Endothelial cell of umbilical vein (primary cell): ENCODE measurements at regions not wholly inside any gene's neighbourhood (a gene's known extent, or its start where the extent isn't known, plus 50 kb on each side); places are given as distances from the start of the nearest gene placed in this dataset.

Experiments
- BruUV-seq: library from RNA; stranded (reverse); fragments of 400-500 nt; replicated peaks from 2 replicates; lab custom pipeline; 2021; lab: Mats Ljungman, UMichigan
- CTCF ChIA-PET: fragments of 300-600, 350-600 bp; sonication (Branson Sonifier 250); formaldehyde crosslinking; loops from one replicate; lab custom pipeline; 2021; ENCODE audit warnings: antibody characterized with exemption, inconsistent platforms; lab: Charles Lee
- POLR2A ChIA-PET: fragments of 300-600, 350-600 bp; sonication (Branson Sonifier 250); formaldehyde crosslinking; loops from one replicate; lab custom pipeline; 2021; ENCODE audit warnings: antibody characterized with exemption, inconsistent platforms; lab: Charles Lee
- DNase-seq: peaks from one replicate; pipeline ENCODE4 v3.0.0-alpha.2; 2011; ENCODE audit warnings: low read depth, low spot score
- FAIRE-seq: peaks from 2 replicates; lab custom pipeline; 2011; peaks lifted over from hg19 to GRCh38; lab: Jason Lieb, UNC
- H2AFZ ChIP-seq: 2 replicates; pipeline ENCODE4 v1.6.0; 2012; ENCODE audit warnings: low read depth, low read length, control low read depth, inconsistent platforms
- H3K27ac ChIP-seq: 2 replicates; pipeline ENCODE4 v1.5.1; 2011; ENCODE audit warnings: low read depth, mild to moderate bottlenecking, control low read depth, low read length, moderate library complexity; ENCODE audit not compliant: insufficient read depth
- H3K27me3 ChIP-seq, 2 experiments: 2 replicates each; pipeline versions ENCODE4 v1.6.0 to v1.6.1; 2011; ENCODE audit warnings: low read length in 2 of 2, mixed read lengths in 1 of 2; ENCODE audit not compliant: control insufficient read depth in 2 of 2, insufficient read depth in 2 of 2
- H3K36me3 ChIP-seq, 2 experiments: 2 replicates in 1 of 2; 3 replicates in 1 of 2; pipeline ENCODE4 v1.5.1; 2011; ENCODE audit warnings: low read length in 2 of 2, mild to moderate bottlenecking in 1 of 2, moderate library complexity in 1 of 2; ENCODE audit not compliant: control insufficient read depth in 2 of 2, insufficient read depth in 2 of 2; ENCODE audit errors: extremely low read depth in 1 of 2
- H3K4me1 ChIP-seq: 3 replicates; pipeline ENCODE4 v1.5.1; 2011; ENCODE audit warnings: mild to moderate bottlenecking, low read length; ENCODE audit not compliant: control insufficient read depth, insufficient read depth; ENCODE audit errors: extremely low read depth
- H3K4me2 ChIP-seq: 2 replicates; pipeline ENCODE4 v1.6.1; 2011; ENCODE audit warnings: low read length, control low read depth, mixed read lengths; ENCODE audit not compliant: insufficient read depth
- H3K4me3 ChIP-seq, 3 experiments: fragments of 200-600 bp in 1 of 3; sonication (generic), shearing (Covaris generic) in 1 of 3; replicated peaks in 1 of 3; 2 replicates each; pipeline ENCODE4 v1.5.1; 2011 to 2016; ENCODE audit warnings: control low read depth in 3 of 3, low read length in 3 of 3, mild to moderate bottlenecking in 2 of 3, inconsistent platforms in 1 of 3, low read depth in 1 of 3, moderate library complexity in 1 of 3; ENCODE audit not compliant: insufficient read depth in 1 of 3
- H3K79me2 ChIP-seq: 2 replicates; pipeline ENCODE4 v1.6.0; 2012; ENCODE audit warnings: low read length, inconsistent platforms; ENCODE audit not compliant: control insufficient read depth, insufficient read depth
- H3K9ac ChIP-seq: replicated peaks from 2 replicates; pipeline ENCODE3; 2011; ENCODE audit warnings: low read length, control low read depth; ENCODE audit not compliant: insufficient read depth; ENCODE audit errors: extremely low read depth
- H3K9me1 ChIP-seq: replicated peaks from 3 replicates; pipeline ENCODE4 v1.6.0; 2011; ENCODE audit warnings: mild to moderate bottlenecking, low read length; ENCODE audit not compliant: control insufficient read depth, insufficient read depth; ENCODE audit errors: extremely low read depth
- H3K9me3 ChIP-seq: replicated peaks from 2 replicates; pipeline ENCODE4 v1.5.1; 2012; ENCODE audit warnings: low read length, inconsistent platforms; ENCODE audit not compliant: control insufficient read depth, insufficient read depth
- H4K20me1 ChIP-seq: replicated peaks from 2 replicates; pipeline ENCODE3; 2011; ENCODE audit warnings: mild to moderate bottlenecking, low read length; ENCODE audit not compliant: control insufficient read depth, insufficient read depth; ENCODE audit errors: extremely low read depth
- EZH2 ChIP-seq: IDR thresholded peaks from 2 replicates; pipeline ENCODE4 v1.6.1; 2012; ENCODE audit warnings: borderline replicate concordance, low read depth, mild to moderate bottlenecking, moderate library complexity, low read length, inconsistent platforms; ENCODE audit not compliant: severe bottlenecking
- FOS ChIP-seq: IDR thresholded peaks from 2 replicates; pipeline ENCODE4 v1.6.1; 2011; ENCODE audit warnings: mild to moderate bottlenecking, low read length, moderate library complexity, borderline replicate concordance; ENCODE audit not compliant: insufficient read depth
- GATA2 ChIP-seq: IDR thresholded peaks from 2 replicates; pipeline ENCODE4 v1.7.0; 2011; ENCODE audit warnings: low read depth, mild to moderate bottlenecking, moderate library complexity, mixed read lengths, low read length; ENCODE audit not compliant: insufficient read length, insufficient read depth
- JUN ChIP-seq: IDR thresholded peaks from 2 replicates; pipeline ENCODE4 v1.6.1; 2011; ENCODE audit warnings: borderline replicate concordance, low read depth; ENCODE audit not compliant: insufficient read length, insufficient read depth
- MYC ChIP-seq: IDR thresholded peaks from one replicate; pipeline ENCODE4 v1.6.1; 2011; ENCODE audit warnings: mild to moderate bottlenecking, low read depth, low read length
- POLR2A ChIP-seq: IDR thresholded peaks from 2 replicates; pipeline ENCODE4 v1.6.1; 2012; ENCODE audit warnings: low read depth, mild to moderate bottlenecking, control low read depth, low read length
- POLR2AphosphoS5 ChIP-seq: IDR thresholded peaks from 2 replicates; pipeline ENCODE4 v1.6.1; 2012; ENCODE audit warnings: low read depth, mild to moderate bottlenecking, control low read depth, low read length, moderate library complexity; ENCODE audit not compliant: insufficient read depth
- dilution Hi-C: fragments of 300-500 bp; cut with MboI; formaldehyde crosslinking; loops from one replicate; pipeline ENCODE4 v1.15.0; 2019; ENCODE audit warnings: low sequenced_read_pairs; ENCODE audit not compliant: extremely low pct_ligation_motif_present
- intact Hi-C: fragments of 100-400 bp; cut with micrococcal nuclease; formaldehyde crosslinking; loops from one replicate; pipeline ENCODE4 v1.10.0; 2022
- TF ChIP-seq, protein P1 (sequence below): IDR thresholded peaks from 2 replicates; pipeline ENCODE4 v1.6.1; 2011; ENCODE audit not compliant: insufficient read depth, insufficient read length
- TF ChIP-seq, protein P2 (sequence below), 2 donors: IDR thresholded peaks; 1 replicate in 1 of 2; 2 replicates in 1 of 2; pipeline ENCODE4 v1.5.1; 2011; ENCODE audit warnings: low read length in 2 of 2, mild to moderate bottlenecking in 2 of 2, moderate library complexity in 2 of 2, control low read depth in 1 of 2, inconsistent platforms in 1 of 2, low read depth in 1 of 2; ENCODE audit not compliant: insufficient read depth in 1 of 2; ENCODE audit errors: extremely low read depth in 1 of 2

DNA sequence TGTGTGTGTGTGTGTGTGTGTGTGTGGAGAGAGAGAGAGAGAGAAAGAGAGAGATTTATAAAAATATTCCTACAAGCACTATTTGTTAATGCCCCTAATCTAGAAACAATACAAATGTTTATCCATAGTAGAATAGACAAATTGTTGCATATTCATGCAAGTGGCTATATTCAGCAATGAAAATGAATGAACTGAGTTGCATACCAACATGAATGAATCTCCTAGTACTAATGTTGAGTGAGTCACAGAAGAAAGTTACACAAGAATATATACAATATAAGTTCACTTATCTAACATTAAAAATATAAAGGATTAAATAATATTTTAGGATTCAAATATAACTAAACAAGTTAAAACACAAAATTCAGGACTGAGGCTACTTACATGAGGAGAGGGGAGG, 456.8 kb upstream of the AMOT start:
- Histone ChIP-seq H3K4me3 (no peak overlapping the region), H3K36me3 (no peaks in the 10 kb centered on the region), H3K9me3 (no peaks in the 10 kb centered on the region), H3K27me3 (no peaks in the 10 kb centered on the region), H3K79me2 (no peaks in the 10 kb centered on the region), H3K9me1 (no peaks in the 10 kb centered on the region), H3K4me1 (no peaks in the 10 kb centered on the region), H3K27ac (no peak overlapping the region), H2AFZ (no peak overlapping the region), H3K4me2 (no peak overlapping the region), H3K9ac (no peak overlapping the region), H4K20me1 (no peaks in the 10 kb centered on the region)
- POLR2A ChIA-PET: no interaction called here
- dilution Hi-C loops: no loop called here
- intact Hi-C loops: loop anchor here (10.0 kb wide), 1 partner anchor 87 kb away; no protein-coding TSS in a partner anchor
- BruUV-seq: no TSS peak
- CTCF ChIA-PET: interaction anchor here (0.9 kb wide), 1 partner anchor 19 kb away, joined by 3 read pairs; no protein-coding TSS in a partner anchor
- TF ChIP-seq JUN (no peak), POLR2AphosphoS5 (no peak), POLR2A (no peak), GATA2 (no peak), EZH2 (no peak), FOS (no peak), MYC (no peak)
- TF ChIP-seq, protein P1, sequence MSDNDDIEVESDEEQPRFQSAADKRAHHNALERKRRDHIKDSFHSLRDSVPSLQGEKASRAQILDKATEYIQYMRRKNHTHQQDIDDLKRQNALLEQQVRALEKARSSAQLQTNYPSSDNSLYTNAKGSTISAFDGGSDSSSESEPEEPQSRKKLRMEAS: no peak
- TF ChIP-seq, protein P2, sequence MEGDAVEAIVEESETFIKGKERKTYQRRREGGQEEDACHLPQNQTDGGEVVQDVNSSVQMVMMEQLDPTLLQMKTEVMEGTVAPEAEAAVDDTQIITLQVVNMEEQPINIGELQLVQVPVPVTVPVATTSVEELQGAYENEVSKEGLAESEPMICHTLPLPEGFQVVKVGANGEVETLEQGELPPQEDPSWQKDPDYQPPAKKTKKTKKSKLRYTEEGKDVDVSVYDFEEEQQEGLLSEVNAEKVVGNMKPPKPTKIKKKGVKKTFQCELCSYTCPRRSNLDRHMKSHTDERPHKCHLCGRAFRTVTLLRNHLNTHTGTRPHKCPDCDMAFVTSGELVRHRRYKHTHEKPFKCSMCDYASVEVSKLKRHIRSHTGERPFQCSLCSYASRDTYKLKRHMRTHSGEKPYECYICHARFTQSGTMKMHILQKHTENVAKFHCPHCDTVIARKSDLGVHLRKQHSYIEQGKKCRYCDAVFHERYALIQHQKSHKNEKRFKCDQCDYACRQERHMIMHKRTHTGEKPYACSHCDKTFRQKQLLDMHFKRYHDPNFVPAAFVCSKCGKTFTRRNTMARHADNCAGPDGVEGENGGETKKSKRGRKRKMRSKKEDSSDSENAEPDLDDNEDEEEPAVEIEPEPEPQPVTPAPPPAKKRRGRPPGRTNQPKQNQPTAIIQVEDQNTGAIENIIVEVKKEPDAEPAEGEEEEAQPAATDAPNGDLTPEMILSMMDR (IDR thresholded peaks at IDR 0.05; ENCODE audit: extremely low read depth in 1 of 2, insufficient read depth in 1 of 2, low read depth in 1 of 2, low read length in 2 of 2): no peak
- FAIRE-seq (no peak), DNase-seq (no peak)
